ENCODE measurements at regions not wholly inside any gene's neighbourhood (a gene's known extent, or its start where the extent isn't known, plus 50 kb on each side); places are given as distances from the start of the nearest gene placed in this dataset.
"Not testable (repeated sequence)": the region's sequence is repeated elsewhere in the genome, so short reads cannot be mapped to it uniquely, and the experiment has no call there.

- DNase-seq: no peak
- no peaks in the 10 kb centered on the region for H3K36me3 ChIP-seq
- H3K4me3 ChIP-seq (ENCODE audit: low read depth, low read length): no peak overlapping the region
- H3K27me3 ChIP-seq (ENCODE audit: insufficient read depth, low read depth, severe bottlenecking): no peaks in the 10 kb centered on the region
- H3K27ac ChIP-seq: no peak overlapping the region
- no peak for TF ChIP-seq CTCF (IDR thresholded peaks at IDR 0.05; ENCODE audit: low read depth, low read length)
- H3K9me3 ChIP-seq (ENCODE audit: severe bottlenecking): no peaks in the 10 kb centered on the region
Observed at GRCh38 chr11:38356255-38356654, 1758.2 kb upstream of the RAG2 start.

- Histone ChIP-seq H3K9me3 (ENCODE audit: severe bottlenecking) (peaks cover under 1% of the 10 kb centered on the region), H3K27ac (no peak overlapping the region), H3K4me3 (ENCODE audit: low read depth, low read length) (no peak overlapping the region), H3K27me3 (ENCODE audit: insufficient read depth, low read depth, severe bottlenecking) (no peaks in the 10 kb centered on the region), H3K36me3 (no peaks in the 10 kb centered on the region)
- no peak for DNase-seq
- TF ChIP-seq CTCF (IDR thresholded peaks at IDR 0.05; ENCODE audit: low read depth, low read length): no peak
Observed at GRCh38 chr11:38345286-38345685, 1747.2 kb upstream of the RAG2 start.

- H3K27me3 ChIP-seq (ENCODE audit: insufficient read depth, low read depth, severe bottlenecking); H3K4me3 ChIP-seq (ENCODE audit: low read depth, low read length); H3K36me3 ChIP-seq; H3K9me3 ChIP-seq (ENCODE audit: severe bottlenecking); DNase-seq; H3K27ac ChIP-seq: not testable (repeated sequence)
Observed at GRCh38 chr11:38341612-38342011, 1743.6 kb upstream of the RAG2 start.

GRCh38 chr11:38339835-38340440 lies 1741.9 kb upstream of the RAG2 start:
- H3K27me3 ChIP-seq (ENCODE audit: insufficient read depth, low read depth, severe bottlenecking): no peaks in the 10 kb centered on the region
- no peak for TF ChIP-seq CTCF (IDR thresholded peaks at IDR 0.05; ENCODE audit: low read depth, low read length)
- peaks cover 3% of the 10 kb centered on the region for H3K9me3 ChIP-seq (ENCODE audit: severe bottlenecking)
- H3K36me3 ChIP-seq: no peaks in the 10 kb centered on the region
- no peak overlapping the region for H3K27ac ChIP-seq
- no peak overlapping the region for H3K4me3 ChIP-seq (ENCODE audit: low read depth, low read length)
- no peak for DNase-seq

GRCh38 chr11:38338022-38338421 lies 1740.0 kb upstream of the RAG2 start:
- H3K4me3 ChIP-seq (ENCODE audit: low read depth, low read length); H3K27me3 ChIP-seq (ENCODE audit: insufficient read depth, low read depth, severe bottlenecking); H3K36me3 ChIP-seq; DNase-seq; H3K27ac ChIP-seq; H3K9me3 ChIP-seq (ENCODE audit: severe bottlenecking): not testable (repeated sequence)

- H3K36me3 ChIP-seq: no peaks in the 10 kb centered on the region
- no peaks in the 10 kb centered on the region for H3K9me3 ChIP-seq (ENCODE audit: severe bottlenecking)
- no peak for DNase-seq
- H3K27ac ChIP-seq: no peak overlapping the region
- no peaks in the 10 kb centered on the region for H3K27me3 ChIP-seq (ENCODE audit: insufficient read depth, low read depth, severe bottlenecking)
- H3K4me3 ChIP-seq (ENCODE audit: low read depth, low read length): no peak overlapping the region
- TF ChIP-seq CTCF (IDR thresholded peaks at IDR 0.05; ENCODE audit: low read depth, low read length): no peak
Observed at GRCh38 chr11:38332046-38332445, 1734.0 kb upstream of the RAG2 start.

- Histone ChIP-seq H3K36me3 (no peaks in the 10 kb centered on the region), H3K27me3 (ENCODE audit: insufficient read depth, low read depth, severe bottlenecking) (no peaks in the 10 kb centered on the region), H3K27ac (no peak overlapping the region), H3K4me3 (ENCODE audit: low read depth, low read length) (no peak overlapping the region), H3K9me3 (ENCODE audit: severe bottlenecking) (no peaks in the 10 kb centered on the region)
- no peak for TF ChIP-seq CTCF (IDR thresholded peaks at IDR 0.05; ENCODE audit: low read depth, low read length)
- no peak for DNase-seq
Observed at GRCh38 chr11:38330578-38330977, 1732.5 kb upstream of the RAG2 start.
